ENCODE measurements at regions not wholly inside any gene's neighbourhood (a gene's known extent, or its start where the extent isn't known, plus 50 kb on each side); places are given as distances from the start of the nearest gene placed in this dataset.

DNA sequence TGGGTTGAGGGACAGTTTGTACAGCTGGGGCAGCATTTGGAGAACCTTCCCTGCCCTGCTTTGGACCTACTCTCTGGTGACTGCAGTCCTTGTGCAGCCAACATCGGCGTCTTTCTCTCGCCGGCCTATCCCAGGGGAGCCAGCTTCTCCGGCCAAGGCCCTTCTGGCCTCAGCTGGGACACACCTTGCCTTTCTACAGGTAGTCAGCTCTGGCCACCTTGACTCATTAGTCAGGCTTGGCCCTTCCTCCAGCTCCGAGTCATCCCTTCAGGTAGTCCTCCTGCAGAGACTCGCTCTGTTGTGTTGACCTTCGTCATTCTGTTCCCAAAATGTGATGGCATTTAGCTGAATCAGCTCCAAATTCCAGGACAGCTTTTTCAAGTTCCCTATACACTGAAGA is 145.0 kb upstream of the CHST15 start:
- Histone ChIP-seq H3K27me3 (ENCODE audit: control insufficient read depth, insufficient read depth, low read length, poor library complexity, severe bottlenecking) (no peaks in the 10 kb centered on the region), H3K9me3 (ENCODE audit: control insufficient read depth, low read length) (no peaks in the 10 kb centered on the region), H3K4me1 (ENCODE audit: control insufficient read depth, insufficient read depth, low read length) (no peaks in the 10 kb centered on the region), H3K36me3 (ENCODE audit: control insufficient read depth, insufficient read depth, low read length) (no peaks in the 10 kb centered on the region), H3K4me3 (ENCODE audit: insufficient read depth, low read depth, low read length) (no peak overlapping the region), H3K27ac (ENCODE audit: insufficient read depth, low read depth, low read length, poor library complexity, severe bottlenecking) (no peak overlapping the region)
- WGBS, 2 experiments = 87 to 90% methylated on average over 8 of the region's 8 CpGs

DNA sequence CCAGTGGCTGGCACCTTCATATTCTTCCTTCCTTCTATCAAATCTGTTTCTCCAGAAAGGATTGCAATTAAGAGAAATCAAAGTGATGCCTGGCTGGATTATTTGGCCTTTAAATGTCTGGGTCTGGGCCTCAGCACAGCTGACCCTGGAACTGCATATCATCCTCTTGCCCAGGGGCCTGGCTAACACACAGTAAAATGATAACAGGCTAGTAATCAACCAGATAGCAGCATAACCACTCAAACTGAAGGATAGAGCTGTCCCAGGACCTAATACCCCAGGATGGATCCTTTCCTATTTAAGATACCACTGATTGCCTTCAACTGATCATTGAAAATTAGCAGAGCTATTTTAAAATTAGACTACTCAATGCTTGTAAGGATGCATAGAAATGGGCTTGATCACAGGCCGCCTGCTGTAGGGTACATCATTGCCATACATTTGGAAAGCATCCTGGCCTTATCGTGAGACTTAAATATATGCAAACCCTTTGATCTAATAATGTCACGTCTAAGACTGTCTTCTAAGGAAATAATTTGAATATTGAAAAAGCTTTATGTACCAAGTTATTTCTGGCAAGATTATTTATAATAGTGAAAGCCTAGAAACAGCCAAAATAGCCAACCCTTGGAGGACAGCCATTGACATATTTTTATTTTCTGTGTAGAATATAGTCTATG is 144.0 kb upstream of the CHST15 start:
- H3K27me3 ChIP-seq (ENCODE audit: control insufficient read depth, insufficient read depth, low read length, poor library complexity, severe bottlenecking) = no peaks in the 10 kb centered on the region
- H3K4me3 ChIP-seq (ENCODE audit: insufficient read depth, low read depth, low read length) = no peak overlapping the region
- H3K9me3 ChIP-seq (ENCODE audit: control insufficient read depth, low read length) = no peaks in the 10 kb centered on the region
- no peaks in the 10 kb centered on the region for H3K36me3 ChIP-seq (ENCODE audit: control insufficient read depth, insufficient read depth, low read length)
- WGBS, 2 experiments = 89 to 100% methylated on average over 3 of the region's 3 CpGs
- no peak overlapping the region for H3K27ac ChIP-seq (ENCODE audit: insufficient read depth, low read depth, low read length, poor library complexity, severe bottlenecking)
- no peaks in the 10 kb centered on the region for H3K4me1 ChIP-seq (ENCODE audit: control insufficient read depth, insufficient read depth, low read length)

DNA sequence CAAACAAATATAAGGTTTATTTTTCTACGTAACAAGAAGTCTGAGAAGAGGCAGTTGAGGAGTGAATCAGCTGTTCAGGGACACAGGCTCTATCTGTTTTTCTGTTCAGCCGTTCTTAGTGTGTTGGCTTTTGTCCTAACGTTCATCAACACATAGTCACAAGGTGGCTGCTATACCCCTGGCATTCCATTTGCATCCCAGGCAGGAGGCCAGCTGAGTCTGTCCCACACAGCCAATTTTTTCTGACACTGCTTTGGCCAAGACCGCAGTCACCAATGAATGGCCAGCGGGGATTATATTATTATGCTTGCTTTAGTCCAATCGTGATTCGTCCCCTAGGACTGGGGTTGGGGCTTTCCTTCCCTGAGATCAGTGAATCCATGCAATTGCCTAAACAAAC is 143.4 kb upstream of the CHST15 start:
- 92 to 94% methylated on average over 7 of the region's 7 CpGs for WGBS, 2 experiments

DNA sequence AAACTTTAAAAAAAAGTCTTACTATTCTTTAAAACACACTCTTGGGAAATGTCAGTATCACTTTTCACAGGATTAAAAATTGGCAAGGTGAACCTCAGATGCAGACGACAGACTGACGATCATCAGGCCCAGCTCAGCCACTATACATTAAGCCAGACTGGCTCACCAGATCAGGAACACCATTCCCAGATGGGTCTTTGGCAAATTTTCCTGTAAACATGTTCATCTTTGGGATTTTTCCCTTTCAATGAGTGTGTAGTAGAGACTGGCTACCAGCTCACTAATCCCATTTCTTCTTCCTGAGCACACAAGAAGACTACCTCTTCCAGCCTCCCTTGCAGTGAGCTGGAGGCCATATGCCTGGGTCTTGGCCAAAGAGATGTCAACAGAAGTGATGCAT is 142.7 kb upstream of the CHST15 start:
- Histone ChIP-seq H3K36me3 (ENCODE audit: control insufficient read depth, insufficient read depth, low read length) (no peaks in the 10 kb centered on the region), H3K4me3 (ENCODE audit: insufficient read depth, low read depth, low read length) (no peak overlapping the region), H3K27ac (ENCODE audit: insufficient read depth, low read depth, low read length, poor library complexity, severe bottlenecking) (no peak overlapping the region), H3K4me1 (ENCODE audit: control insufficient read depth, insufficient read depth, low read length) (no peaks in the 10 kb centered on the region), H3K27me3 (ENCODE audit: control insufficient read depth, insufficient read depth, low read length, poor library complexity, severe bottlenecking) (no peaks in the 10 kb centered on the region), H3K9me3 (ENCODE audit: control insufficient read depth, low read length) (no peaks in the 10 kb centered on the region)
- WGBS, 2 experiments = 94 to 95% methylated on average over 2 of the region's 2 CpGs

More for the DNA sequence above, 143.4 kb upstream of the CHST15 start:
- H3K36me3 ChIP-seq (ENCODE audit: control insufficient read depth, insufficient read depth, low read length) = no peaks in the 10 kb centered on the region
- H3K27me3 ChIP-seq (ENCODE audit: control insufficient read depth, insufficient read depth, low read length, poor library complexity, severe bottlenecking) = no peaks in the 10 kb centered on the region
- H3K4me3 ChIP-seq (ENCODE audit: insufficient read depth, low read depth, low read length) = no peak overlapping the region
- no peaks in the 10 kb centered on the region for H3K4me1 ChIP-seq (ENCODE audit: control insufficient read depth, insufficient read depth, low read length)
- no peak overlapping the region for H3K27ac ChIP-seq (ENCODE audit: insufficient read depth, low read depth, low read length, poor library complexity, severe bottlenecking)
- no peaks in the 10 kb centered on the region for H3K9me3 ChIP-seq (ENCODE audit: control insufficient read depth, low read length)

DNA sequence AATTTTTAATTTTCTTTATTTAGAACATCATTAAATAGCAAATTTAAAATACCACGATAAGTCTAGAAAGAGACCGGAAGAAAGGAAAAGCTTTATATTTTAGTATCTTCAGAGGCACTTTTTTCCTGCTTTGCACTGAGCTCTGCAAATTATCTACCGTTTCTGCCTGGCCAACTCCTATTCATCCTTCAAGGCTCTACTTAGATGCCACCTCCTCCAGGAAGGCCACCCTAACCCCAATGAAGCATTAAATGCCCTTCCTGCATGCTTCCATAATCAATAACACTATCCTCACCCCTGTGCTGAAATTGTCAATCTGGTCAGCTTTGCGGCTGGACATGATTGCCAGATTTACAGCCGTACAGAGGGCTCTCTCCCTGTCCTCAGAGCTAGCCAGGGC is 141.8 kb upstream of the CHST15 start:
- no peak overlapping the region for H3K27ac ChIP-seq (ENCODE audit: insufficient read depth, low read depth, low read length, poor library complexity, severe bottlenecking)
- no peaks in the 10 kb centered on the region for H3K36me3 ChIP-seq (ENCODE audit: control insufficient read depth, insufficient read depth, low read length)

DNA sequence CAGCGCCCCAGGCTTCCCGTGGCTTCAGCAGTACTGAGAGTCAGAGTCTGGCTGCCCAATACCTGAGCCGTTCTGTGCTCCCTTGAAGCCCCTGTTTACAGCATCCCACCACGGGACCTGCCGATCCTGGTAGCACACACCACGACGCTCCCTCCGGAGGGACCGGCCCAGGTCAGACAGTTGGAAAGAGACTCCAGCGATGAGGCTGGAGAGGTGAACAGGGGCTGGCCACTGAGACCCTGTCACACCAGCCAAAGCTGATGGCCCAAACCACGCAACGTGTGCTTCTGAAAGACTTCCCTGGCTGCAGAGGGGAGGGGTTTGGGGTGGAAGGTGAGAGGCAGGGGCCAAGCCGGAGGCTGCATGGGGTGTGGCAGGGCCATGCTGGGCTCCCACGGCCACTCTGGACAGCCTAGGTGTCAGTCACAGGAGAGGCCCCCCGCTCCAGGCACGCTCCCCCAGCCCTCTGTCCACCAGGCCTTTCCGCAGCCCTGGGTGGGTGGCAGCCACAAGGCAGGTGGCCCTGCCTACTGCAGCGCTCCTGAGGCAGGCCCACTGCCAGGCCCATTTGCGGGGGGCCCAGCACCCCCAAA is 140.2 kb upstream of the CHST15 start:
- peaks cover 2% of the 10 kb centered on the region for H3K9me3 ChIP-seq (ENCODE audit: control insufficient read depth, low read length)
- WGBS, 2 experiments = 90 to 92% methylated on average over 19 of the region's 19 CpGs
- no peaks in the 10 kb centered on the region for H3K4me1 ChIP-seq (ENCODE audit: control insufficient read depth, insufficient read depth, low read length)
- H3K27me3 ChIP-seq (ENCODE audit: control insufficient read depth, insufficient read depth, low read length, poor library complexity, severe bottlenecking) = no peaks in the 10 kb centered on the region
- H3K4me3 ChIP-seq (ENCODE audit: insufficient read depth, low read depth, low read length) = no peak overlapping the region
- no peak overlapping the region for H3K27ac ChIP-seq (ENCODE audit: insufficient read depth, low read depth, low read length, poor library complexity, severe bottlenecking)
- H3K36me3 ChIP-seq (ENCODE audit: control insufficient read depth, insufficient read depth, low read length) = no peaks in the 10 kb centered on the region

More for the DNA sequence above, 141.8 kb upstream of the CHST15 start:
- H3K27me3 ChIP-seq (ENCODE audit: control insufficient read depth, insufficient read depth, low read length, poor library complexity, severe bottlenecking) = no peaks in the 10 kb centered on the region
- H3K9me3 ChIP-seq (ENCODE audit: control insufficient read depth, low read length) = no peaks in the 10 kb centered on the region
- no peak overlapping the region for H3K4me3 ChIP-seq (ENCODE audit: insufficient read depth, low read depth, low read length)
- no peaks in the 10 kb centered on the region for H3K4me1 ChIP-seq (ENCODE audit: control insufficient read depth, insufficient read depth, low read length)
- WGBS, 2 experiments = 93 to 94% methylated on average over 5 of the region's 5 CpGs

DNA sequence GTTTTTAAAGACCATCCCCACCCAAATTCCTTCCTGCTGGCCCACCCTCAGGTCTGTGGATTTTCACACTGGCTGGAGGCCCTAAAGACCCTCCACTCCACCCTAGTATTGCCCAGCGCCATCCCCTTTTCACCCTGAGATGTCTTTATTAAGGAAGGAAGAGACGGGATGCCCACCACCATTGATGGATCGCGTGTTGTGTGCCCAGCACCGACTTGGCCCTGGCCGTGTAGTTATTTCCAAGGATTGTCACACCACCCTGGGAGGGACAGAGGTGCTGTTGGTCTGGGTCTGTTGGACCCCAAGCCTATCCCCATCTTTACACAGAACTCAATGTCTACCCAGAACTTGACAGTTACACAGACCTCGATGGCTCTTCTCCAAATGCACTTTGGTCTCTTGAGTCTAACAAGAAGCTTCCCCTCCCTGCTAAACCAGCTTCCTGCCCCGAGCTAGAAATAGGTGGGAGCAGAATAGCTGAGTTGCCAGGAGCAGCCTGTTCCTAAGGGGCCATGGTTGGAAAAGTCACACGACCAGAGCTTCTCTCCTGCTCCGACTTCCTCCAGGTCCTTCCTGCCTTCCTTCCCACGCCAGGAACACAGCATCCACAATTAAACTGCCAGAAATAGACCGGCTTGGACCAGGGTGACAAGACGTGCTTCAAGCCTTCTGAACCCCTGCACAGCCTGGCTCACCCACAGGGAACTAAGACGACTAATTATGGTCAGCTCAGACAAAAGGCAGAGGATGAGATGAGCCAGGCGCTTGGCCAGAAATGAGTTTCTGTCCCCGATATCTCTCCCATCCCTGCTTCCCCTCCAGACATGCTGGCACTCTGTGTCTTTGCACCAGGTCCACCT is 139.5 kb upstream of the CHST15 start:
- no peak overlapping the region for H3K27ac ChIP-seq (ENCODE audit: insufficient read depth, low read depth, low read length, poor library complexity, severe bottlenecking)
- no peak overlapping the region for H3K4me3 ChIP-seq (ENCODE audit: insufficient read depth, low read depth, low read length)
- no peaks in the 10 kb centered on the region for H3K27me3 ChIP-seq (ENCODE audit: control insufficient read depth, insufficient read depth, low read length, poor library complexity, severe bottlenecking)
- H3K36me3 ChIP-seq (ENCODE audit: control insufficient read depth, insufficient read depth, low read length) = no peaks in the 10 kb centered on the region
- H3K4me1 ChIP-seq (ENCODE audit: control insufficient read depth, insufficient read depth, low read length) = no peaks in the 10 kb centered on the region
- H3K9me3 ChIP-seq (ENCODE audit: control insufficient read depth, low read length) = peaks cover 2% of the 10 kb centered on the region
- 79 to 82% methylated on average over 16 of the region's 16 CpGs for WGBS, 2 experiments

DNA sequence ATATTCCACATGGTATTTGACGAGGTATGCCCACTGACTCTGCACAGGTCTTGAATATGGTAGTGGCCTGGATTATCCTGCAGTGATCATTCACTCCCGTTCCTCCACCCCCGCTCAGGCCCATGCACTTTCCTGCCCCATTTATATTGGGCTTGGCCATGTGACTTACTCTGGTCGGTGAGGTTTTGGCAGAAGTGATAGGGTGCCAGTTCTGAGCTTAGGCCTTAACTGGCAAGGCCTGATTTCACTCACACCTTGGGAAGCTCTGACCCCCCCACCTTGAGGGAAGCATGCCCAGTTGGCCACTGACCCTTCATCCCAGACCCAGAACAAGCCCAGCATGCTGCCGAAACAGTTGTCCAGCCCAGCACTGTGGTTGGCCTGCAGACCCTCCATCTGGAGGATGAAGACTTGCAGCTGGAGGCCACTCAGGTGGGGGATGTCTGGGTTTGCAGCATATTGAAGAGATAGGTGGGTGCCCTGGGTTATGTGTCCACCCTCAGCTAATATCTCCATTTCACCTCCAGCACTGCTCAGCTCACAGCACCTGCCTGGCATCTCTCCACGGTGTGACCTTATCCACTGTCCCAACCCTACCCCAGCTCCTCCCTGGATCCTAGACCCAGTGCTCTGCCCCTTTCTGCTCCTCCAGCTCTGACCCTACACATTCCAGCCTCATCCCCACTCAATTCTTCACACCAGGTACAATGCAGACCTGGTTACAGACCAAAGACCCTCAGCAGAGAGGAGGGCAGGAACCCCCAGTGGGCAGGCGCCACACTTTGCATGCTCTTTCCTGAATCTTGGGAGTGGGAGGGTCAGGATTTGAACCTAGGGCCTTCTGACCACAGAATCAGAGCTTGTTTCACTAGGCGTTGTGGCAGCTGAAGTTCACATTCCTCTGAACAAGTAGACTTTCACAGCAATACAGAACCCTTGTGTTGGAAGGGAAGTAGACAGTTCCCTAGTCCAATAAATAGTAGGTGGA is 138.1 kb upstream of the CHST15 start:
- Histone ChIP-seq H3K27me3 (ENCODE audit: control insufficient read depth, insufficient read depth, low read length, poor library complexity, severe bottlenecking) (no peaks in the 10 kb centered on the region), H3K9me3 (ENCODE audit: control insufficient read depth, low read length) (peaks cover 2% of the 10 kb centered on the region), H3K4me3 (ENCODE audit: insufficient read depth, low read depth, low read length) (no peak overlapping the region), H3K4me1 (ENCODE audit: control insufficient read depth, insufficient read depth, low read length) (no peaks in the 10 kb centered on the region), H3K36me3 (ENCODE audit: control insufficient read depth, insufficient read depth, low read length) (no peaks in the 10 kb centered on the region), H3K27ac (ENCODE audit: insufficient read depth, low read depth, low read length, poor library complexity, severe bottlenecking) (no peak overlapping the region)
- 92 to 97% methylated on average over 8 of the region's 8 CpGs for WGBS, 2 experiments

DNA sequence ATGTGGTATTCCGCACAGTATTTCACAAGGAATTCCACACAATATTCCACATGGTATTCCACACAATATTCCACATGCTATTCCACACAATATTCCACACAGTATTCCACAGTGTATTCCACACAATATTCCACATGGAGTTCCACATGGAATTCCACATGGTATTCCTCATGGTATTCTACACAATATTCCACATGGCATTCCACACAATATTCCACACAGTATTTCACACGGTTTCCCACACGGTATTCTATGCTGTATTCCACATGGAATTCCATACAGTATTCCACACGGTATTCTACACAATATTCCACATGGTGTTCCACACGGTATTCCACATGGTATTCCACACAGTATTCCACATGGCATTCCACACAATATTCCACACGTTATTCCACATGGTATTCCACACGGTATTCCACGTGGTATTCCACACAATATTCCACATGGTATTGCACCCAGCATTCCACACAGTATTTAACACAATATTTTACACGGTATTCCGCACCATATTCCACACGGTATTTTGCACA is 137.3 kb upstream of the CHST15 start:
- Histone ChIP-seq H3K27me3 (ENCODE audit: control insufficient read depth, insufficient read depth, low read length, poor library complexity, severe bottlenecking) (no peaks in the 10 kb centered on the region), H3K36me3 (ENCODE audit: control insufficient read depth, insufficient read depth, low read length) (no peaks in the 10 kb centered on the region), H3K4me3 (ENCODE audit: insufficient read depth, low read depth, low read length) (no peak overlapping the region), H3K27ac (ENCODE audit: insufficient read depth, low read depth, low read length, poor library complexity, severe bottlenecking) (no peak overlapping the region), H3K9me3 (ENCODE audit: control insufficient read depth, low read length) (peaks cover 2% of the 10 kb centered on the region), H3K4me1 (ENCODE audit: control insufficient read depth, insufficient read depth, low read length) (no peaks in the 10 kb centered on the region)
- WGBS, 2 experiments = 92 to 94% methylated on average over 11 of the region's 11 CpGs
